ENCODE measurements at regions not wholly inside any gene's neighbourhood (a gene's known extent, or its start where the extent isn't known, plus 50 kb on each side); places are given as distances from the start of the nearest gene placed in this dataset.

- TF ChIP-seq CTCF (IDR thresholded peaks at IDR 0.05), result no peak
- TF ChIP-seq POLR2A (IDR thresholded peaks at IDR 0.05), result no peak
Measured at GRCh38 chr7:67573639-67574038, 577.0 kb downstream of the TYW1 start.
